Natural killer cell (primary cell): ENCODE measurements at regions not wholly inside any gene's neighbourhood (a gene's known extent, or its start where the extent isn't known, plus 50 kb on each side); places are given as distances from the start of the nearest gene placed in this dataset.

Experiments
- ATAC-seq, 3 donors: fragments of 150-1000 bp in 2 of 3; fragments of 200-7000 bp in 1 of 3; cut with Tn5 transposase; 1 replicate in 1 of 3; 2 replicates in 2 of 3; pipeline ENCODE4 v1.10.0; 2021; ENCODE audit warnings: mild to moderate bottlenecking in 2 of 3, moderate library complexity in 2 of 3
- DNase-seq, 2 donors: peaks; one replicate each; pipeline versions ENCODE4 v3.0.0 to v3.0.0-alpha.2; 2013 to 2021; ENCODE audit warnings: mixed read lengths in 1 of 2
- H3K27ac ChIP-seq: one replicate; pipeline ENCODE4 v1.5.1; 2013; ENCODE audit warnings: mild to moderate bottlenecking, low read length
- H3K27me3 ChIP-seq: one replicate; pipeline ENCODE4 v1.6.1; 2013; ENCODE audit warnings: low read length; ENCODE audit not compliant: control insufficient read depth, insufficient read depth
- H3K36me3 ChIP-seq: one replicate; pipeline ENCODE4 v1.6.1; 2013; ENCODE audit warnings: low read length; ENCODE audit not compliant: control insufficient read depth, insufficient read depth
- H3K4me1 ChIP-seq: one replicate; pipeline ENCODE4 v1.6.1; 2013; ENCODE audit warnings: low read length; ENCODE audit not compliant: control insufficient read depth, insufficient read depth
- H3K4me3 ChIP-seq: one replicate; pipeline ENCODE4 v1.5.1; 2013; ENCODE audit warnings: low read length
- H3K9me3 ChIP-seq: one replicate; pipeline ENCODE4 v1.6.1; 2013; ENCODE audit warnings: low read length; ENCODE audit not compliant: control insufficient read depth, insufficient read depth
- H3K27ac Mint-ChIP-seq, 2 donors: one replicate each; pipeline ENCODE4 v1.8.0; 2022; ENCODE audit warnings: mild to moderate bottlenecking in 2 of 2, mixed read lengths in 2 of 2, moderate library complexity in 1 of 2
- H3K27me3 Mint-ChIP-seq, 2 donors: one replicate each; pipeline ENCODE4 v1.8.0; 2022; ENCODE audit warnings: low read depth in 2 of 2, mixed read lengths in 2 of 2
- H3K36me3 Mint-ChIP-seq: one replicate; pipeline ENCODE4 v1.8.0; 2022; ENCODE audit warnings: mixed read lengths
- H3K4me1 Mint-ChIP-seq, 2 donors: one replicate each; pipeline ENCODE4 v1.8.0; 2022; ENCODE audit warnings: mixed read lengths in 2 of 2
- H3K4me3 Mint-ChIP-seq: one replicate; pipeline ENCODE4 v1.8.0; 2022; ENCODE audit warnings: mild to moderate bottlenecking, moderate library complexity, mixed read lengths
- H3K9me3 Mint-ChIP-seq, 2 donors: one replicate each; pipeline ENCODE4 v1.8.0; 2022; ENCODE audit warnings: mixed read lengths in 2 of 2
- WGBS: methylation state at CpG from one replicate; pipeline ENCODE4 v1.1.7; 2013; ENCODE audit warnings: missing lambda C conversion rate; ENCODE audit not compliant: insufficient coverage; 5-methylcytosine and 5-hydroxymethylcytosine counted together
- intact Hi-C: fragments of 100-400 bp; cut with micrococcal nuclease; formaldehyde crosslinking; loops from one replicate; pipeline ENCODE4 v1.14.2; 2022
- TF ChIP-seq, protein P1 (sequence below): fragments of 200-600 bp; IDR thresholded peaks from one replicate; pipeline ENCODE4 v1.8.0; 2022; ENCODE audit warnings: antibody characterized with exemption

DNA sequence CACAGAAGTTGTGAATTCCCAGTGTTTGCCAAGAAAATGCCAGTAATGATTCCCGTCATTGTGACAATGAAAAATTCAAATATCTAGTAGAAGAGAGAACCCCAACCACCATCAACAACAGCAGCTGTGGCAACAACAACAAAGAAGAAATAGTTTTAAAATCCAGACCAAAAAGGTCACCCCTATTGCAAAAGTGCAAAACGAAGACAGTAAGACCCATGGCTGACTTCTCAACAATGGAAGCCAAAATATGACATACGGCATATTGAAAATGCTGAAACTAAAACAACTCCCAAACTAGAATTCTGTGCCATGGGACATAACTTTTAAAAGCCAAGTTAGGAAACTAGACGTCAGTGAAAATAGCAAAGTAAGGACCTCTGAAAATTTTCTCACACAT, 270.6 kb downstream of the IRX2 start:
- no peak overlapping the region for H3K4me3 ChIP-seq
- TF ChIP-seq, protein P1, sequence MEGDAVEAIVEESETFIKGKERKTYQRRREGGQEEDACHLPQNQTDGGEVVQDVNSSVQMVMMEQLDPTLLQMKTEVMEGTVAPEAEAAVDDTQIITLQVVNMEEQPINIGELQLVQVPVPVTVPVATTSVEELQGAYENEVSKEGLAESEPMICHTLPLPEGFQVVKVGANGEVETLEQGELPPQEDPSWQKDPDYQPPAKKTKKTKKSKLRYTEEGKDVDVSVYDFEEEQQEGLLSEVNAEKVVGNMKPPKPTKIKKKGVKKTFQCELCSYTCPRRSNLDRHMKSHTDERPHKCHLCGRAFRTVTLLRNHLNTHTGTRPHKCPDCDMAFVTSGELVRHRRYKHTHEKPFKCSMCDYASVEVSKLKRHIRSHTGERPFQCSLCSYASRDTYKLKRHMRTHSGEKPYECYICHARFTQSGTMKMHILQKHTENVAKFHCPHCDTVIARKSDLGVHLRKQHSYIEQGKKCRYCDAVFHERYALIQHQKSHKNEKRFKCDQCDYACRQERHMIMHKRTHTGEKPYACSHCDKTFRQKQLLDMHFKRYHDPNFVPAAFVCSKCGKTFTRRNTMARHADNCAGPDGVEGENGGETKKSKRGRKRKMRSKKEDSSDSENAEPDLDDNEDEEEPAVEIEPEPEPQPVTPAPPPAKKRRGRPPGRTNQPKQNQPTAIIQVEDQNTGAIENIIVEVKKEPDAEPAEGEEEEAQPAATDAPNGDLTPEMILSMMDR, result no peak
- H3K9me3 ChIP-seq, result peaks cover 7% of the 10 kb centered on the region
- DNase-seq (no peak), ATAC-seq (no peak)
- no peak overlapping the region for H3K27ac ChIP-seq
- H3K36me3 ChIP-seq, result no peaks in the 10 kb centered on the region
- H3K4me1 ChIP-seq, result no peaks in the 10 kb centered on the region
- intact Hi-C loops, result no loop called here
- H3K27me3 ChIP-seq, result no peaks in the 10 kb centered on the region
- Mint-ChIP-seq H3K36me3 (peaks cover 8% of the 10 kb centered on the region), H3K27me3 (no peaks in the 10 kb centered on the region), H3K9me3 (peaks cover 2 to 13% of the 10 kb centered on the region in 2 donors), H3K27ac (no peak overlapping the region), H3K4me3 (no peak overlapping the region), H3K4me1 (no peaks in the 10 kb centered on the region)
- 80% methylated on average over 4 of the region's 4 CpGs for WGBS

- Histone ChIP-seq H3K27me3 (no peaks in the 10 kb centered on the region), H3K27ac (no peak overlapping the region), H3K9me3 (peaks cover 4% of the 10 kb centered on the region), H3K4me1 (no peaks in the 10 kb centered on the region), H3K4me3 (no peak overlapping the region), H3K36me3 (no peaks in the 10 kb centered on the region)
- ATAC-seq (no peak), DNase-seq (no peak)
- WGBS, result 82% methylated on average over 3 of the region's 3 CpGs
- intact Hi-C loops, result no loop called here
- Mint-ChIP-seq H3K36me3 (no peaks in the 10 kb centered on the region), H3K27me3 (no peaks in the 10 kb centered on the region), H3K4me3 (no peak overlapping the region), H3K4me1 (no peaks in the 10 kb centered on the region), H3K27ac (no peak overlapping the region), H3K9me3 (peaks cover 0 to 3% of the 10 kb centered on the region in 2 donors)
- TF ChIP-seq, protein P1, result no peak
Measured at GRCh38 chr5:2475902-2476301, 275.6 kb downstream of the IRX2 start.

DNA sequence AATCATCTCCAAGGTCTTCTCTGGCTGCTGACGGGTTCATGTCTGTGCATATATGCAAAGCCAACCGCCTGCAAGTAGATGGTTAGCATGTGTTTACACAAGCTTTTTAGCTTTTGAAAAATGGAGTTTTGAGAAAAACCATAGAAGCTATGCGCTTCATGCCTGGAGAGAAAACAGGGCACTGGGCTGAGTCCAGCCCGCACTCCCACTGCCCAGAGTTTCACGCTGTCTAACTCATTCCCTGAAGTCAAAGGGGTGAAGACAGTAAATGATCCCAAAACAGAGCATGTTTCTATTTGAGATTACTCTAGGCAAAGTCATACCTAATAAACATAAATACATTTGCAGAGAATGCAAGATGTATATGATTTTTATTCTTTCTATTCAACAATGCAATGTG, 278.8 kb downstream of the IRX2 start:
- ATAC-seq, result no peak
- H3K4me3 Mint-ChIP-seq, result no peak overlapping the region
- WGBS, result 95% methylated on average over 5 of the region's 5 CpGs

More for the DNA sequence above, 278.8 kb downstream of the IRX2 start:
- H3K36me3 Mint-ChIP-seq, result no peaks in the 10 kb centered on the region
- DNase-seq, result no peak
- no peaks in the 10 kb centered on the region for H3K36me3 ChIP-seq
- no peaks in the 10 kb centered on the region for H3K4me1 ChIP-seq
- intact Hi-C loops, result no loop called here
- TF ChIP-seq, protein P1, result no peak
- no peaks in the 10 kb centered on the region for H3K4me1 Mint-ChIP-seq
- no peak overlapping the region for H3K4me3 ChIP-seq
- no peaks in the 10 kb centered on the region for H3K27me3 ChIP-seq
- no peaks in the 10 kb centered on the region for H3K27me3 Mint-ChIP-seq
- no peaks in the 10 kb centered on the region for H3K9me3 ChIP-seq
- no peaks in the 10 kb centered on the region for H3K9me3 Mint-ChIP-seq
- no peak overlapping the region for H3K27ac Mint-ChIP-seq
- H3K27ac ChIP-seq, result no peak overlapping the region
